H1 (cell line): ENCODE measurements at regions not wholly inside any gene's neighbourhood (a gene's known extent, or its start where the extent isn't known, plus 50 kb on each side); places are given as distances from the start of the nearest gene placed in this dataset.

Experiments used
- CBX8 ChIP-seq: fragments of 300-800, 300-1000 bp; sonication (generic); IDR thresholded peaks from 2 replicates; pipeline ENCODE4 v1.7.1; 2016; ENCODE audit warnings: low read depth, low read length, borderline replicate concordance
- GABPA ChIP-seq: IDR thresholded peaks from 2 replicates; pipeline ENCODE4 v1.6.1; 2011; ENCODE audit warnings: mild to moderate bottlenecking, low read length, moderate library complexity, borderline replicate concordance; ENCODE audit not compliant: insufficient read depth
- KDM1A ChIP-seq: fragments of 200-600, 300-600 bp; sonication (generic); IDR thresholded peaks from 2 replicates; pipeline ENCODE4 v1.7.1; 2016; ENCODE audit warnings: mild to moderate bottlenecking, low read length, borderline replicate concordance
- RFX5 ChIP-seq: IDR thresholded peaks from 2 replicates; pipeline ENCODE4 v1.6.1; 2011; ENCODE audit warnings: low read depth, low read length, improper control_type of control experiment, borderline replicate concordance
- SAP30 ChIP-seq: fragments of 300-600 bp; sonication (generic); IDR thresholded peaks from 2 replicates; pipeline ENCODE4 v1.7.1; 2012; ENCODE audit warnings: low read length, moderate library complexity, mild to moderate bottlenecking, inconsistent platforms; ENCODE audit not compliant: insufficient read depth, insufficient replicate concordance
- SIN3A ChIP-seq, 2 experiments: IDR thresholded peaks in 1 of 2; conservative IDR thresholded peaks in 1 of 2; 2 replicates each; pipeline ENCODE4 v1.6.1; 2011 to 2012; ENCODE audit warnings: low read length in 2 of 2, improper control_type of control experiment in 1 of 2, low read depth in 1 of 2, mild to moderate bottlenecking in 1 of 2
- YY1 ChIP-seq: IDR thresholded peaks from 2 replicates; pipeline ENCODE4 v1.6.1; 2011; ENCODE audit warnings: low read depth, mild to moderate bottlenecking, low read length
- TF ChIP-seq, protein P1 (sequence below): fragments of 300-600 bp; sonication (generic); IDR thresholded peaks from 2 replicates; pipeline ENCODE4 v1.7.1; 2012; ENCODE audit warnings: low read length, moderate library complexity, mild to moderate bottlenecking, inconsistent platforms; ENCODE audit not compliant: insufficient replicate concordance
- TF ChIP-seq, protein P2 (sequence below): IDR thresholded peaks from 2 replicates; pipeline ENCODE4 v1.6.1; 2012; ENCODE audit warnings: inconsistent platforms
- TF ChIP-seq, protein P3 (sequence below): IDR thresholded peaks from 2 replicates; pipeline ENCODE4 v1.6.1; 2011; ENCODE audit warnings: low read depth, mild to moderate bottlenecking, low read length; ENCODE audit not compliant: insufficient read depth

DNA sequence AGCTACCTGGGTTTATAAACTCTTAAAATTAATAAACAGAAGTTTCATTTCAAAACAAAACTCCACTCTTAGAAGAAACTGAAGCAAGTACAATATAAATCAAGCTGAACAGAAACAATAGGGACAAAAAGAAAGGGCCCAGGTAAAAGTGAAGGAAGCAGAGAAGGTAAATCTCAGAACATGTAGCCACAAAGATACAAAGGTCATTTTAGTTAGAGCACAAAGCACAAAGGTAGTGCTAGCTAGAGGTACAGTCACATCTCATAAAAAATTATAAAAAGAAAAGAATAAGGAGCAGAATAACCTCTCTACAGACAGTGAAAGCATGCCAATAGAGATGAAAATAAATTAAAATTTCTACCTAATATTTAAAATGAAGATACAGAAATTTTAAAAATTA is 90.4 kb upstream of the C5orf63 start (continued):
- TF ChIP-seq, protein P1, sequence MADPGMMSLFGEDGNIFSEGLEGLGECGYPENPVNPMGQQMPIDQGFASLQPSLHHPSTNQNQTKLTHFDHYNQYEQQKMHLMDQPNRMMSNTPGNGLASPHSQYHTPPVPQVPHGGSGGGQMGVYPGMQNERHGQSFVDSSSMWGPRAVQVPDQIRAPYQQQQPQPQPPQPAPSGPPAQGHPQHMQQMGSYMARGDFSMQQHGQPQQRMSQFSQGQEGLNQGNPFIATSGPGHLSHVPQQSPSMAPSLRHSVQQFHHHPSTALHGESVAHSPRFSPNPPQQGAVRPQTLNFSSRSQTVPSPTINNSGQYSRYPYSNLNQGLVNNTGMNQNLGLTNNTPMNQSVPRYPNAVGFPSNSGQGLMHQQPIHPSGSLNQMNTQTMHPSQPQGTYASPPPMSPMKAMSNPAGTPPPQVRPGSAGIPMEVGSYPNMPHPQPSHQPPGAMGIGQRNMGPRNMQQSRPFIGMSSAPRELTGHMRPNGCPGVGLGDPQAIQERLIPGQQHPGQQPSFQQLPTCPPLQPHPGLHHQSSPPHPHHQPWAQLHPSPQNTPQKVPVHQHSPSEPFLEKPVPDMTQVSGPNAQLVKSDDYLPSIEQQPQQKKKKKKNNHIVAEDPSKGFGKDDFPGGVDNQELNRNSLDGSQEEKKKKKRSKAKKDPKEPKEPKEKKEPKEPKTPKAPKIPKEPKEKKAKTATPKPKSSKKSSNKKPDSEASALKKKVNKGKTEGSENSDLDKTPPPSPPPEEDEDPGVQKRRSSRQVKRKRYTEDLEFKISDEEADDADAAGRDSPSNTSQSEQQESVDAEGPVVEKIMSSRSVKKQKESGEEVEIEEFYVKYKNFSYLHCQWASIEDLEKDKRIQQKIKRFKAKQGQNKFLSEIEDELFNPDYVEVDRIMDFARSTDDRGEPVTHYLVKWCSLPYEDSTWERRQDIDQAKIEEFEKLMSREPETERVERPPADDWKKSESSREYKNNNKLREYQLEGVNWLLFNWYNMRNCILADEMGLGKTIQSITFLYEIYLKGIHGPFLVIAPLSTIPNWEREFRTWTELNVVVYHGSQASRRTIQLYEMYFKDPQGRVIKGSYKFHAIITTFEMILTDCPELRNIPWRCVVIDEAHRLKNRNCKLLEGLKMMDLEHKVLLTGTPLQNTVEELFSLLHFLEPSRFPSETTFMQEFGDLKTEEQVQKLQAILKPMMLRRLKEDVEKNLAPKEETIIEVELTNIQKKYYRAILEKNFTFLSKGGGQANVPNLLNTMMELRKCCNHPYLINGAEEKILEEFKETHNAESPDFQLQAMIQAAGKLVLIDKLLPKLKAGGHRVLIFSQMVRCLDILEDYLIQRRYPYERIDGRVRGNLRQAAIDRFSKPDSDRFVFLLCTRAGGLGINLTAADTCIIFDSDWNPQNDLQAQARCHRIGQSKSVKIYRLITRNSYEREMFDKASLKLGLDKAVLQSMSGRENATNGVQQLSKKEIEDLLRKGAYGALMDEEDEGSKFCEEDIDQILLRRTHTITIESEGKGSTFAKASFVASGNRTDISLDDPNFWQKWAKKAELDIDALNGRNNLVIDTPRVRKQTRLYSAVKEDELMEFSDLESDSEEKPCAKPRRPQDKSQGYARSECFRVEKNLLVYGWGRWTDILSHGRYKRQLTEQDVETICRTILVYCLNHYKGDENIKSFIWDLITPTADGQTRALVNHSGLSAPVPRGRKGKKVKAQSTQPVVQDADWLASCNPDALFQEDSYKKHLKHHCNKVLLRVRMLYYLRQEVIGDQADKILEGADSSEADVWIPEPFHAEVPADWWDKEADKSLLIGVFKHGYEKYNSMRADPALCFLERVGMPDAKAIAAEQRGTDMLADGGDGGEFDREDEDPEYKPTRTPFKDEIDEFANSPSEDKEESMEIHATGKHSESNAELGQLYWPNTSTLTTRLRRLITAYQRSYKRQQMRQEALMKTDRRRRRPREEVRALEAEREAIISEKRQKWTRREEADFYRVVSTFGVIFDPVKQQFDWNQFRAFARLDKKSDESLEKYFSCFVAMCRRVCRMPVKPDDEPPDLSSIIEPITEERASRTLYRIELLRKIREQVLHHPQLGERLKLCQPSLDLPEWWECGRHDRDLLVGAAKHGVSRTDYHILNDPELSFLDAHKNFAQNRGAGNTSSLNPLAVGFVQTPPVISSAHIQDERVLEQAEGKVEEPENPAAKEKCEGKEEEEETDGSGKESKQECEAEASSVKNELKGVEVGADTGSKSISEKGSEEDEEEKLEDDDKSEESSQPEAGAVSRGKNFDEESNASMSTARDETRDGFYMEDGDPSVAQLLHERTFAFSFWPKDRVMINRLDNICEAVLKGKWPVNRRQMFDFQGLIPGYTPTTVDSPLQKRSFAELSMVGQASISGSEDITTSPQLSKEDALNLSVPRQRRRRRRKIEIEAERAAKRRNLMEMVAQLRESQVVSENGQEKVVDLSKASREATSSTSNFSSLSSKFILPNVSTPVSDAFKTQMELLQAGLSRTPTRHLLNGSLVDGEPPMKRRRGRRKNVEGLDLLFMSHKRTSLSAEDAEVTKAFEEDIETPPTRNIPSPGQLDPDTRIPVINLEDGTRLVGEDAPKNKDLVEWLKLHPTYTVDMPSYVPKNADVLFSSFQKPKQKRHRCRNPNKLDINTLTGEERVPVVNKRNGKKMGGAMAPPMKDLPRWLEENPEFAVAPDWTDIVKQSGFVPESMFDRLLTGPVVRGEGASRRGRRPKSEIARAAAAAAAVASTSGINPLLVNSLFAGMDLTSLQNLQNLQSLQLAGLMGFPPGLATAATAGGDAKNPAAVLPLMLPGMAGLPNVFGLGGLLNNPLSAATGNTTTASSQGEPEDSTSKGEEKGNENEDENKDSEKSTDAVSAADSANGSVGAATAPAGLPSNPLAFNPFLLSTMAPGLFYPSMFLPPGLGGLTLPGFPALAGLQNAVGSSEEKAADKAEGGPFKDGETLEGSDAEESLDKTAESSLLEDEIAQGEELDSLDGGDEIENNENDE: no peak
- no peak for TF ChIP-seq SAP30
- TF ChIP-seq, protein P2, sequence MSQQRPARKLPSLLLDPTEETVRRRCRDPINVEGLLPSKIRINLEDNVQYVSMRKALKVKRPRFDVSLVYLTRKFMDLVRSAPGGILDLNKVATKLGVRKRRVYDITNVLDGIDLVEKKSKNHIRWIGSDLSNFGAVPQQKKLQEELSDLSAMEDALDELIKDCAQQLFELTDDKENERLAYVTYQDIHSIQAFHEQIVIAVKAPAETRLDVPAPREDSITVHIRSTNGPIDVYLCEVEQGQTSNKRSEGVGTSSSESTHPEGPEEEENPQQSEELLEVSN: no peak
- no peak for TF ChIP-seq GABPA
- no peak for TF ChIP-seq CBX8
- no peak for TF ChIP-seq YY1
- TF ChIP-seq, protein P3, sequence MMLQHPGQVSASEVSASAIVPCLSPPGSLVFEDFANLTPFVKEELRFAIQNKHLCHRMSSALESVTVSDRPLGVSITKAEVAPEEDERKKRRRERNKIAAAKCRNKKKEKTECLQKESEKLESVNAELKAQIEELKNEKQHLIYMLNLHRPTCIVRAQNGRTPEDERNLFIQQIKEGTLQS: no peak
- no peak for TF ChIP-seq SIN3A (conservative IDR thresholded peaks at IDR 0.05 in 1 of 2, IDR thresholded peaks at IDR 0.05 in 1 of 2; ENCODE audit: low read depth in 1 of 2, low read length in 2 of 2)
- TF ChIP-seq KDM1A: no peak
- no peak for TF ChIP-seq RFX5
